ENCODE measurements at regions not wholly inside any gene's neighbourhood (a gene's known extent, or its start where the extent isn't known, plus 50 kb on each side); places are given as distances from the start of the nearest gene placed in this dataset.

- Histone ChIP-seq H3K27me3 (no peaks in the 10 kb centered on the region), H3K27ac (no peak overlapping the region), H3K4me1 (no peaks in the 10 kb centered on the region), H3K9me3 (no peaks in the 10 kb centered on the region), H3K4me3 (no peak overlapping the region), H3K36me3 (ENCODE audit: low read depth, missing control alignments) (no peaks in the 10 kb centered on the region)
- TF ChIP-seq POLR2A (IDR thresholded peaks at IDR 0.05), result no peak
- 64 to 71% methylated on average over 5 of the region's 5 CpGs for WGBS, 2 donors
- DNase-seq, result no peak
- intact Hi-C loops (cut with DNase I; ENCODE audit: low total_unique reads), result no loop called here
These were observed 246.0 kb upstream of the PHF14 start for GRCh38 chr7:10727636-10728035.

GRCh38 chr7:10731253-10731773, 242.4 kb upstream of the PHF14 start:
- WGBS, 2 donors, result 85 to 87% methylated on average over 4 of the region's 4 CpGs
- no peaks in the 10 kb centered on the region for H3K27me3 ChIP-seq
- H3K36me3 ChIP-seq (ENCODE audit: low read depth, missing control alignments), result no peaks in the 10 kb centered on the region
- intact Hi-C loops (cut with DNase I; ENCODE audit: low total_unique reads), result no loop called here
- DNase-seq, result no peak
- no peaks in the 10 kb centered on the region for H3K9me3 ChIP-seq
- TF ChIP-seq CTCF (IDR thresholded peaks at IDR 0.05) (no peak), POLR2A (IDR thresholded peaks at IDR 0.05) (no peak)
- H3K4me1 ChIP-seq, result no peaks in the 10 kb centered on the region
- H3K4me3 ChIP-seq, result no peak overlapping the region
- no peak overlapping the region for H3K27ac ChIP-seq

- Histone ChIP-seq H3K9me3 (no peaks in the 10 kb centered on the region), H3K27ac (no peak overlapping the region), H3K27me3 (no peaks in the 10 kb centered on the region), H3K4me1 (no peaks in the 10 kb centered on the region), H3K4me3 (no peak overlapping the region), H3K36me3 (ENCODE audit: low read depth, missing control alignments) (no peaks in the 10 kb centered on the region)
- 100% methylated on average over 1 of the region's 1 CpG for WGBS, 2 donors
- TF ChIP-seq POLR2A (IDR thresholded peaks at IDR 0.05), result no peak
- TF ChIP-seq CTCF (IDR thresholded peaks at IDR 0.05), result no peak
- no peak for DNase-seq
- intact Hi-C loops (cut with DNase I; ENCODE audit: low total_unique reads), result no loop called here
These were observed 239.9 kb upstream of the PHF14 start for GRCh38 chr7:10733747-10734146.

DNA sequence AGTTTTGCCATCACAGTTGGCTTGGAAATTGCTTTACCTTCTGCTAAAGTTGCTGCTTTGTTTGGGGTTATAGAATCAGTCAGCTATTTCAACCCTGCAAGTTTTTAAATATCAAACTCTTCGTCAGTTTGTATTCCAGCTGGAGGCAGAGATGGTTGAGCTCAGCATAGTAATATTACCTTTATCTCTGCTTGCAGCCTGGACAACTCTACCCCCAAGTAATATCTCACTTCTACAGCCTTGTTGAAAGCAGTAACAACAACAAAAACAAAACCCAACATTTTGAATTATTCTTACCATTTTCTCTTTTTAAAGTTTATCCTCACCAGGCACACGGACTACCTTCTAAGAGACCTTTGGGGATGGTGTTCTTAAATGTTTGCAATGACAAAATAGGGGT, 239.1 kb upstream of the PHF14 start:
- intact Hi-C loops (cut with DNase I; ENCODE audit: low total_unique reads), result no loop called here
- no peaks in the 10 kb centered on the region for H3K4me1 ChIP-seq
- no peaks in the 10 kb centered on the region for H3K9me3 ChIP-seq
- H3K27me3 ChIP-seq, result no peaks in the 10 kb centered on the region
- 87% methylated on average over 2 of the region's 2 CpGs for WGBS, 2 donors
- no peak overlapping the region for H3K4me3 ChIP-seq
- no peaks in the 10 kb centered on the region for H3K36me3 ChIP-seq (ENCODE audit: low read depth, missing control alignments)
- no peak for DNase-seq
- TF ChIP-seq POLR2A (IDR thresholded peaks at IDR 0.05) (no peak), CTCF (IDR thresholded peaks at IDR 0.05) (no peak)
- H3K27ac ChIP-seq, result no peak overlapping the region

GRCh38 chr7:10739401-10739800, 234.3 kb upstream of the PHF14 start:
- H3K36me3 ChIP-seq (ENCODE audit: low read depth, missing control alignments), result no peaks in the 10 kb centered on the region
- intact Hi-C loops (cut with DNase I; ENCODE audit: low total_unique reads), result no loop called here
- no peaks in the 10 kb centered on the region for H3K4me1 ChIP-seq
- no peak for DNase-seq
- H3K9me3 ChIP-seq, result no peaks in the 10 kb centered on the region
- H3K4me3 ChIP-seq, result no peak overlapping the region
- H3K27me3 ChIP-seq, result no peaks in the 10 kb centered on the region
- 91 to 93% methylated on average over 4 of the region's 4 CpGs for WGBS, 2 donors
- no peak overlapping the region for H3K27ac ChIP-seq
- no peak for TF ChIP-seq POLR2A (IDR thresholded peaks at IDR 0.05)
- no peak for TF ChIP-seq CTCF (IDR thresholded peaks at IDR 0.05)

All from testis (tissue), 2 donors.